D721Med (cell line): ENCODE measurements at regions not wholly inside any gene's neighbourhood (a gene's known extent, or its start where the extent isn't known, plus 50 kb on each side); places are given as distances from the start of the nearest gene placed in this dataset.

Experiments
- DNase-seq: peaks from one replicate; pipeline ENCODE4 v3.0.0; 2011; ENCODE audit warnings: low spot score; ENCODE audit not compliant: insufficient read length
- FAIRE-seq: peaks from 2 replicates; lab custom pipeline; 2011; peaks lifted over from hg19 to GRCh38; lab: Jason Lieb, UNC
- TF ChIP-seq, protein P1 (sequence below): IDR thresholded peaks from 2 replicates; pipeline ENCODE4 v1.5.1; 2012; ENCODE audit warnings: mild to moderate bottlenecking, control low read depth; ENCODE audit not compliant: insufficient read depth; ENCODE audit errors: missing control alignments

DNA sequence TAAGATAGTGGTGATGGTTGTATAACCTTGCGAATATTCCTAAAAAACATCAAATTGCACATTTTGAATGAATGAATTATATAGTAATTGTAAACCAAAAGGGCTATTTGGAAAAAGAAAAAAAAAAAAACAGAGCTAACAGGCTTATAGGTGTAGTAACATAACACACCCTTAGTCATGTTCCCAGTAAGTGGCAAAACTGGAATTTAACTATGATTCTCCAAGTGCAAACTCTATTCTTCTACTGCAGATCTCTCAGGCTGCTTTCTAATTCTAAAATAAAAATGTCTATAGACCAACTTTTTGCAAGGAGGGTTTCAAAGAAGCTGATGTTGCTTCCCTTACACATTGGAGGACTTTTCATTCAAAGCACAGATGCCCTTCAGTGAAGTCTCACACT lies 293.2 kb upstream of the MON1B start:
- TF ChIP-seq, protein P1, sequence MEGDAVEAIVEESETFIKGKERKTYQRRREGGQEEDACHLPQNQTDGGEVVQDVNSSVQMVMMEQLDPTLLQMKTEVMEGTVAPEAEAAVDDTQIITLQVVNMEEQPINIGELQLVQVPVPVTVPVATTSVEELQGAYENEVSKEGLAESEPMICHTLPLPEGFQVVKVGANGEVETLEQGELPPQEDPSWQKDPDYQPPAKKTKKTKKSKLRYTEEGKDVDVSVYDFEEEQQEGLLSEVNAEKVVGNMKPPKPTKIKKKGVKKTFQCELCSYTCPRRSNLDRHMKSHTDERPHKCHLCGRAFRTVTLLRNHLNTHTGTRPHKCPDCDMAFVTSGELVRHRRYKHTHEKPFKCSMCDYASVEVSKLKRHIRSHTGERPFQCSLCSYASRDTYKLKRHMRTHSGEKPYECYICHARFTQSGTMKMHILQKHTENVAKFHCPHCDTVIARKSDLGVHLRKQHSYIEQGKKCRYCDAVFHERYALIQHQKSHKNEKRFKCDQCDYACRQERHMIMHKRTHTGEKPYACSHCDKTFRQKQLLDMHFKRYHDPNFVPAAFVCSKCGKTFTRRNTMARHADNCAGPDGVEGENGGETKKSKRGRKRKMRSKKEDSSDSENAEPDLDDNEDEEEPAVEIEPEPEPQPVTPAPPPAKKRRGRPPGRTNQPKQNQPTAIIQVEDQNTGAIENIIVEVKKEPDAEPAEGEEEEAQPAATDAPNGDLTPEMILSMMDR: no peak
- no peak for FAIRE-seq
- no peak for DNase-seq

DNA sequence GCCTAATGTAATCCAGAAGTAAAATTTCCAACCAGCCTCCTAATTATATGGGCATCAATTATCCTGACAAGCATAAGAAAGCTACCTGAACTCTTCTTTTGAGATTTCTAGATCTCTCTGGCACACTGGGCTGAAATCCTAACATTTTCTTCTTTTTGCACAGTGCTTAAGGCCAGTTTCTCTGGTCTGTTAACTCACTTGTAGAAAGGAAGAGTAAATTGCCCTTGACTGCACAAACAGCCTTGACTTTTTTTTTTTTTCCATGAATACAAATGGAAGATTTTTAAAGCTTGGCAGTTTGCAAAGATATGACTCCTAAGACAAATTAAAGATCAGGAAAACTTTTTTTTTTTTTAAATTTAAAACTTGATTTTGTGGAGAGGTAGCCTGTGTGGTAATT lies 291.2 kb upstream of the MON1B start:
- FAIRE-seq (no peak), DNase-seq (no peak)
- TF ChIP-seq, protein P1: no peak

DNA sequence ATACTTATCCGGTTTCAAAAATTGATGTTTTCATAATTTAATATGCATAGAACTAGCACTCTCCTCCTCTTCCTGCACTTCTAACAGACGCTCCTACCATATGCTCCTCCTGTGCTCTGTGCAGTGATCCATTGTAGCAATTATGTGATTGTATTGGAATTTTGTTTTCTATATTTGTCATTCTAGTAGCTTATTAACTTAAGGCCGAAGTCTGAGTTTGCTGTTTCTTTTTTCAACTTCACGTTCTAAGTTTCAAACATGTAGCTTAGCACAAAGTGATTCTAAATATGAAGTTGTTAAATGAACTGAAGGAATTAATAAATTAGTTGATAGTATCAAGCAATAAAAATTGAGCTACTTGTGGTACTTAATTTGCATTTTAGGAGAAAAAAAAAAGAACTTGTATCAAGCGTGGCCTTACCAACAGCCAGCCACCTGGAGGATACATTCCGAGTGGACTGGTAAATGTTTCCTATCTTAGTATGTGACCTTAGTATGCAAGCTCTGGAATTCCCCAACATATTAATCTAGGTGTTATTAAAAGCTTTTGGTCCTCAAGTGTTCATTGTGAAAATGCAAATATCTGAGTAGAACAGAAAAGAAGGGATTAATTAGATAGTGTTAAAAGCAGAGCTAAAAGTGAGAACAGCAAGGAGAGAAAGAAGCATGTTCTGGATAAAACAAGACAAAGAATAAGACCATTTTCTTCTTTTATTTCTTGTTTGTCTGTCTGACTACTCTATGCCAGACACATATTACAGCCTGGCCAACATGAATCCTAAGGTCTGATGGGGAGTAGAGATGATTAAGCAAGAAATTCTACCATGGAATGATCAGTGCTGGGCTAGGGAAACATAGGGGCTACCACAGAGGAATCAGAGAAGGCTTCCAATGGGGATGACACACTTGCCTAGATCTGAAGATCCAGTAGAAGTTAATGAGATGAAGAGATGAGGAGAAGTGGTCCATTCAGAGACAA lies 290.4 kb upstream of the MON1B start:
- FAIRE-seq (no peak), DNase-seq (no peak)
- TF ChIP-seq, protein P1: no peak

DNA sequence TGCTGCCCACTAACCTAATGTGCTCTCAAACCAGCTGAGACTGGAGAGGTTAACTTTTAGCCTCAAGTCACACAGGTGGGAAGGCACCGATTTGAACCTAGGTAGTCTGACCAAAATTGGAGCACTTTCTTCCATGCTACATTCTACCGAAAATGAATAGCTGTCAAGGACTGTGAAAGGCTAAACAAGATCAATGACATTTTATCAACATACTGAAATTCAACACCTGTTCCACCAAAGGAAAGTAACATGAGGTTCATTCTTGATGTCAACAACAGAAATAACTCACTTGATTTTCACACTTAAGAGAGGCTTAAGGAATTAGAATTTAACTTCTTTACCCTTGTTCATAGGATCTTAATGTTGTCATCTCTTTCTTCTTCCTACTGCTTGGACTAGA lies 284.4 kb upstream of the MON1B start:
- FAIRE-seq (no peak), DNase-seq (no peak)
- TF ChIP-seq, protein P1: no peak

DNA sequence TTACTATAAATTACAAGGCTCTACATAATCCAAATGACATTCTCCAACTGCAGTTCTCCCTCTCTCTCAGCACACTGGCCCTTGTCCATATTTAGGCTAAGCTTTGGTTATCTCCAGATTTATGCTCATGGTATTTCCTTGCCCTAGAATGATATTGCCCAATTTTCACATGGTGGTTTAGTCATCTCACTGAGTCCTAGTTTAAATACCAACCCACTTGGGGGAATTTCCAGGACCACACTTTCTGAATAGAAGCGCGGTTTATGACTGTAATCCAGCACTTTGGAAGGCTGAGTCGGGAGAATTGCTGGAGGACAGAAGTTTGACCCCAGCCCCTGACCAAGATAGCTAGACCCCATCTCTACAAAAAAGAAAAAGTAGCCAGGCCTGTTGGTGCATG lies 280.1 kb upstream of the MON1B start:
- DNase-seq (no peak), FAIRE-seq (no peak)
- TF ChIP-seq, protein P1: no peak

DNA sequence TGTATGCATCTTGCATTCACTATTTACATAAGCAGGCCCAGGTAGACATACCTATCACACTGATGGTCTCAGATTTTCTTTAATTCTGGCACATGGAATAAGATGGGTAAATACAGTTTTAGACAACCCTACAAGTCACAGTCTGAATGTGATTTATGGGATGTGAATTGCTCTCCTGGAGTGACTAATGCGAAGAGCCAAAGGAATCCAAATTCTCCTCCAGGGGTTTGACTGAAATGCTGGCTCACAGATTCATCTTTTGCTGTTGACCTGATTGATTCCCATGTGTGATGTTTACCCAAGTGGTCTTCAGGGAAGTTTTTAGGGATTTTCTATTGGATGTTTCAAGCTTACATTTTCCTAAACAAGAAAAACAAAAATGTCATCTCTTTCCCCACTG lies 277.9 kb upstream of the MON1B start:
- FAIRE-seq (no peak), DNase-seq (no peak)
- TF ChIP-seq, protein P1: no peak

DNA sequence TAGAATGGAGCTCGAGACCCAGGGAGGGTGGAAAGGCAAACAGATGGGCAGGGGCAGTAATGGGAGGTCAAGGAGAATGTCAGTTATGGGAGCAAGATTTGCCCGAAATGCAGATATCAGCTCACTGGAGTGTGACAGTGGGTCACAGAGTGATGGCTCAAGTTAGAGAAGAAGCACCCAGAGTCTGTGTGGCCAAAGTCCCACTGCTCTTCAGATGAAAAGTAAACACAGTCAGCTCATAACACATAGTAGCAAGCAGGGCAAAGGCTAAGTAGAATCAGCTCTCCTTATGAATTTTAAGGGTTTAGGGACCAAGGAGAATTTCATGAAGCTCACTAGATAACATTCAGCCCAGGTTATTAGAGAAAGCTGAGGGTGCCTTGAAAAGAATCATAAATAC lies 264.9 kb upstream of the MON1B start:
- FAIRE-seq (no peak), DNase-seq (no peak)
- TF ChIP-seq, protein P1: no peak
